Stimulated activated CD4-positive, alpha-beta T cell treated with anti-CD3 and anti-CD28 coated beads, Interleukin-1b, Interleukin-23, amount 100 ng/mL, for 24 hours (primary cell): ENCODE measurements at regions not wholly inside any gene's neighbourhood (a gene's known extent, or its start where the extent isn't known, plus 50 kb on each side); places are given as distances from the start of the nearest gene placed in this dataset.

Experiments used
- DNase-seq, 4 experiments: peaks; one replicate each; pipeline ENCODE4 v3.0.0-alpha.2; 2020; ENCODE audit warnings: low read depth in 4 of 4, low spot score in 1 of 4

DNA sequence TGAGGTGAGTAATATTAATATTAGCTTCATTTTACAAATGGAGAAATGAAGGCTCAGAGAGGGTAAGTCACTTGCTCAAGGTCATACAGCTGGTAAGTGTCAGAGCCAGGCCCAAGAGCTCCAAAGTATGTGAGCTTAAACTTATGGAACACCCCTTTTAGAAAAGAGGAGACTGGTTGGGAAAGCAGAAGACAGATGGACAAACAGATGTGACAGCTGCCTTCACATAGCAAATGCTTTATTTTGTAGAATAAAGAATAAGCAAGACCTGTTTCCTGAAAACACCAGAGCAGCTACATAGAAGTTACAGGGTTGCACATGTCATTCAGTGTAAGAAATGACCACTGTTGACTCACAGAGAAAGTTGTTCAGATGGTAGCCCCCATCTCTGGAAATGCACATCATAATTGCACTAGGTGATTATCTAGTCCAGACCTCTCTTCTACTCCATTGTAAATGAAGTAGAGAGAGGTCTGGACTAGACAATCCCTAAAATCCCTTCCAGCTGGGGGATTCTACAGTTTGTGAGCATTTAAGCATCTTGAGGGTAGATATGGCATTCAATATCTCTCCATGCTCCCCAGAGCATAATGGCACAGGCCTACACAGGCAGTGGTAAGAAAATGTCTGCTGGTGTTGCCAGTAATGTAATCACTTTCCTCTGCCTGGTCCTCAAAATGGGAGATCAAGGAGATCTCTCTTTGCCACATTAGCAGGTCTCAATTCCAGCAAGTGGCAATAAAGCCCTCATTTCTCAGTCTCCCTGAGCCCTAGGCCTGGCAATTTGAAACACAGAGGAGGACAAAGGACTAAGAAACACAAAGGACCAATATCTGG is 188.2 kb upstream of the FGGY start:
- no peak for DNase-seq

DNA sequence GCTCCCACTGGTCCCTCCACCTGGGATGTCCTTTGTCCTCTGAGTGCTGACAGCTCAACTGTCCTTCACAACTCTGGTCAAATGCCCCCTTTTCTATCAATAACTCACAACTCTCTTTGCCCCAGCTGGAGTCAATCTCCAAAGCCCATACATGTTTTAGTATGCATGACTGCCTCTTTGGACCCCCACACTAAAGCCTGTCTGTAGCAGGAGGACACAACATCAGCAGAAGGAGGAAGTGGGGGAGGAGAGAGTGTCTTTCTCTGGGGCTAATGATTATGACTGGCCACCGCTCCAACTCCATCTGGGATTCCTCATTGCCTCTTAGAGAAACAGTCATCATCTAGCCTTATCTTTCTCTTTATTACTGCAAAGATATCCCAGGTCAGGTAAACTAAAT is 186.6 kb upstream of the FGGY start:
- DNase-seq, result no peak

GRCh38 chr1:59113876-59114457 is 182.9 kb upstream of the FGGY start:
- no peak for DNase-seq

DNA sequence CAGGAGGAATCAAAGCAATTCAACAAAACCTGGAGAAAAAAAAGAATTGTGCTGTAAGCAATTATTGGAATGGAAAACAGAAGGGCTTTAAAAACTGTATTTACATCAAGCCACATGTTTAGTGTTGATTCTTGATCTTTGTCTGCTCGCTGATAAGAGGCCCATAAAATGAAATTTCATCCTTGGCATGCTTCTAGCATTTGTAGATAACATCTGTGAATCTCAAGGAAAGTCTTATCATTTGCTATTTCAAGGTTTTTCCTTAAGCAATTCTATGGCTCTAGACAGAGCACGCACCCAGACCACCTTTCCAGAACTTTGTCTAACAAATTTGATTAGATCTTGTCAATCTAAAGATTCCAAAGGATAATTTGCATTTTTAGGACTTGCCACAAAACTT is 181.0 kb upstream of the FGGY start:
- no peak for DNase-seq

GRCh38 chr1:59116920-59117542 is 179.9 kb upstream of the FGGY start:
- no peak for DNase-seq

DNA sequence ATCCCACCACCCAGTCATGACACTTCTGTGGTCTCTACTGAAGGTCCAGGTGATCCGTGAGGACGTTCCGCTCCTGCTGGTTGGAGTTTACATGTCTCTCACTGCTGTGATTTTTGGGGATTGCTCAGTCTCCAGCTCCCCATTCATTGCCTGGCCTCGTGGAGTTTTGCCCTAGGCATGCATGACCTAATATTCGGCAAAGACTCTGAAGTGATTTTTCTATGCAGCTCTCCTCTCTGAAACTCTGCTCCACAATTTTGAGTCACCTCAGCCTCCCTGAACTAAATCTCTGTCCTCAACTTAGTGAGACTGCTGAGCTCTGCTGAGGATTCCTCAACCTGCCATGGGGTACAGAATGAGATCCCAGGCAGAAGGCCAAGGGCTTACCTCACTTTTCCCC is 174.4 kb upstream of the FGGY start:
- DNase-seq, result no peak

- no peak for DNase-seq
Measured at GRCh38 chr1:59123081-59123681, 173.7 kb upstream of the FGGY start.

DNA sequence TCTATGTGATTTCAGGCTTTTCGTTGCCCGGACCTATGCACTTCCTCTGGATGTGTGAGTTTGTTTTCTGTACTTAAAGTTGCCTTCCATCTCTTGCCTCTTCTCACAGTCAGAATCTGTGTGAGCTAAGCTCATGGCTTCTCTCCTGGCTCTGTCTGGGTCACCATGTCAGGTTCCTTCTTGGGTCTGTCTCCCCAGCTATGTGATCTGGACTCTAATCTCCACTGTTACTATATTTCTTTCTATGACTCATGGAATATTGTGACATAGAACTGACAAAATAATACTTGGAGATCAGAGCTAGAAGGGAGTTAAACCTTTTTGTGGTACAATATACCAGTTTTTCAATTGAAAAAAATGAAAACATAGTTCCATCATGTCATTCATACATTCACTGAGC is 172.7 kb upstream of the FGGY start:
- no peak for DNase-seq

GRCh38 chr1:59125154-59125553 is 171.7 kb upstream of the FGGY start:
- no peak for DNase-seq

- DNase-seq, result no peak
Measured at GRCh38 chr1:59125676-59126320, 171.1 kb upstream of the FGGY start.

DNA sequence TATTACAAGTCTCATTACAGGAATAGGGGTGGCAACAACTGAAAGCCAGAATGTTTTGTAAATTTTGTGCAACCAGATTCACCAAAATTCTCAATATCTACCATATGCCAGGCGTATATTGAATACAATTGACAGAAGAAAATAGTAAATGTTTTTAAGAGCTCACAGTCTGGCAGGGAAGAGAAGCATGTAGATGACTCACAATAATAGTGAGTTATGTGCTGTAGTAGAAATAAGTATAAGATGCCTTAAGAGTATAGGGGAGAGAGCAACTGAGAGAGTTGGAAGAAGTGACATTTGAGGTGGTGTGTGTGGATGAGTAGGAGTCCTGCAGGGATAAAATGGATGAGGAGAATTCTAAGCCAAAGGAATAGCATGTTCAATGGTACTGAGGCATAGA is 170.5 kb upstream of the FGGY start:
- no peak for DNase-seq

- no peak for DNase-seq
Measured at GRCh38 chr1:59128239-59128736, 168.6 kb upstream of the FGGY start.

GRCh38 chr1:59128784-59129227 is 168.1 kb upstream of the FGGY start:
- no peak for DNase-seq

- DNase-seq, result no peak
Measured at GRCh38 chr1:59132295-59132694, 164.6 kb upstream of the FGGY start.

DNA sequence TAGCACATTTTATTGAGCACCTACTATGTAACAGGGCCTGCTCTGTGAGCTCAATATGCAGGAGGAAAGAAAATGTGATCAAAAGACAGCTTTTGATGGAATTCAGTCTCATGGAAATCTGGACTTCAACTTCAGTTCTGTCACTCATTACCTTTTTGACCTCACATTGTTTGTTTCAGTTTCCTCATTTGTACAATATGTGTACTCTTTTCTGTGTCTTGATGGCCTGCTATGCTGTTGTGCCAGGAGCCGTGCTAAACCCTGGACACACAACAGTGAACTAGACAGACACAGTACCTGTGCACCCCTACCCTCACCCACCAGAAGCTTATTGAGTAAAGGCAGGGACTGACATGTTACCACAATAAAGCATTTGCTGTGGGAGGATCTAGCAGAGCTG is 162.9 kb upstream of the FGGY start:
- DNase-seq, result no peak

DNA sequence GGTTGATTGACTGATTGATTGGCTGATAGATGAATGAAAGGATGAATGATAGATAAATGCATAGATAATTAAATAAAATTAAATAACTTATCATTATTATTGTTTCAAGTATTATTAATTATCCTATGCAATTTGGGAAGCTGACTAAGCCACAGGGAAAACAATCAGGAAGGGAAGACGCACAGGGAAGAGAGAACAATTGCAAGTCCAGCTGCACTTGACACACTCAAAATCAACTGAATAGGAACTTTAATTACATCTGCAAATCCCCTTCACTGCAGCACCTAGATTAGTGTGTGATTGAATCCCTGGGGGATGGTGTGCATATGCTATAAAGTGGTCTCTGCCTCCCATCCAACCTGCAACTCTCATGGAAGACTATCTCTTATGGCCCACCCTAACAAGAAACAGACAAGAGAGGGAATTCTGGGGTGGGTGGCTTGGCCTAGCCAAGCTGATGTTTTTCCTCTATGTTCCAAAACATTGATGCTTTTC is 161.1 kb upstream of the FGGY start:
- no peak for DNase-seq

GRCh38 chr1:59136541-59137275 is 160.2 kb upstream of the FGGY start:
- DNase-seq, result no peak

DNA sequence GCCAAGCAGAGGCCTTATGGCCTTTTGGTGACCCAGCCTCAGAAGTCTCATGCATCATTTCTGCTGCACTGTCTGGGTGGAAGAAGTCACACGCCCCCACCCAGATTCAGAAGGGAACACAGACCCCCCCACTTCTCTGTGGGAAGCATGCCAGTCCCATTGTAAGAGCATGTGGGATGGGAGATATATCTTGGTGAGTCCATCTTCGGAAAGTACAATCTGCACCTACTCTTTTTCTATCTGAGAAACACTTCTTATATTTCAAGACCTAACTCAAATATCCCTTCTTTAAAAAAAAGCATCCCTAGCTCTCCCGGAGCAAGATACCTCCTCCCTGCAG is 159.6 kb upstream of the FGGY start:
- DNase-seq, result no peak

DNA sequence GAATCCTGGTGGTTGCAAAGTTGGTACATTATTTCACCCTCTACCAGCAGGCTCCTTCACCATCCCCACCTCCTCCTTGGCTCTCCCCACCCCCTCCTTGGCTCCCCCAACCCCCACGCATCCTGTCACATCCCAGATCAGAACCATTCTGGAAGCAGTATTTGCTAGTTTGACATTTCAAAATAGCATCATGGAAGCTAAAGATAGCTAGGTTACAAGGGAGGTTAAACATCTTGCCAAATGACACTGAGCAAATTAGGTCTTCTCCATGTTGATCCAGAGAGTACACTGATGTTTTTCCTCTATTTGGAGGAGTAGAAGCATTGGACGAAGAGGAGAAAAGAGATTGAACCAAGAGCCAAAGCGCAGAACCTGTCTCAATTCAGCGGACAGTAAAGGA is 158.9 kb upstream of the FGGY start:
- no peak for DNase-seq

DNA sequence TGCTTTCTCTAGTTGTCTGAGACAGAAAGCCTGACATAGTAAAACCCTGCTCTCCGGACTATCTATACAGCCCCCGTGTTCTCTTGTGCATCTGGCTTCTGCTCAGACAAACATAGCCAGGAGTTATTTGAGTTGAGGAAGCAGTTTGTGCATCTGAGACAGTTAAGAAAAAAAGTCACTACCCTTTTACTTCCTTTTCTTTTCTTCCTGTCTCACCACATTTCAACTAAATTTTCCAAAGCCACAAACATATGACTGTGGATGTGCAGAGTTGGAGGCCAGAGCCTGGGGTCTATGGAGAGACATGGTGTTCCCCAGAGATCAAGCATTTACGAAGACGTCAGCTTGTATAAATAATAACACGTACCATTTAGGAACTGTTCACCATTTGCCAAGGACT is 158.5 kb upstream of the FGGY start:
- no peak for DNase-seq

- DNase-seq, result no peak
Measured at GRCh38 chr1:59139396-59139795, 157.5 kb upstream of the FGGY start.
